GM12865 (cell line): ENCODE measurements at regions not wholly inside any gene's neighbourhood (a gene's known extent, or its start where the extent isn't known, plus 50 kb on each side); places are given as distances from the start of the nearest gene placed in this dataset.

ENCODE experiments used
- DNase-seq: peaks from one replicate; pipeline ENCODE4 v3.0.0; 2010; ENCODE audit warnings: low read depth
- H3K4me3 ChIP-seq: 2 replicates; pipeline ENCODE4 v1.5.1; 2011; ENCODE audit warnings: mild to moderate bottlenecking, low read depth, low read length, control low read depth
- CTCF ChIP-seq: IDR thresholded peaks from 2 replicates; pipeline ENCODE4 v1.5.1; 2011; ENCODE audit warnings: low read length, control low read depth, low read depth, inconsistent platforms; ENCODE audit not compliant: insufficient read depth; ENCODE audit errors: missing control alignments

GRCh38 chr3:153268564-153269279 is 106.7 kb downstream of the RAP2B start:
- no peak for TF ChIP-seq CTCF
- no peak for DNase-seq
- no peak overlapping the region for H3K4me3 ChIP-seq

- DNase-seq: no peak
- TF ChIP-seq CTCF: no peak
- no peak overlapping the region for H3K4me3 ChIP-seq
Observed at GRCh38 chr3:153269730-153270129, 107.7 kb downstream of the RAP2B start.

GRCh38 chr3:153273217-153273616 is 111.2 kb downstream of the RAP2B start:
- no peak overlapping the region for H3K4me3 ChIP-seq
- DNase-seq: no peak
- no peak for TF ChIP-seq CTCF

GRCh38 chr3:153273767-153274435 is 111.9 kb downstream of the RAP2B start:
- no peak for TF ChIP-seq CTCF
- no peak overlapping the region for H3K4me3 ChIP-seq
- DNase-seq: no peak

- DNase-seq: no peak
- no peak for TF ChIP-seq CTCF
- H3K4me3 ChIP-seq: no peak overlapping the region
Observed at GRCh38 chr3:153274561-153274960, 112.5 kb downstream of the RAP2B start.

GRCh38 chr3:153275514-153275913 is 113.5 kb downstream of the RAP2B start:
- H3K4me3 ChIP-seq: no peak overlapping the region
- DNase-seq: no peak
- TF ChIP-seq CTCF: no peak
